WI38 (cell line): ENCODE measurements at regions not wholly inside any gene's neighbourhood (a gene's known extent, or its start where the extent isn't known, plus 50 kb on each side); places are given as distances from the start of the nearest gene placed in this dataset.

Experiments
- H3K4me3 ChIP-seq: 2 replicates; pipeline ENCODE4 v1.5.1; 2011; ENCODE audit warnings: low read depth, mild to moderate bottlenecking, control low read depth, low read length
- TF ChIP-seq, protein P1 (sequence below): IDR thresholded peaks from 2 replicates; pipeline ENCODE4 v1.5.1; 2012; ENCODE audit warnings: low read depth, mild to moderate bottlenecking, control low read depth, low read length

DNA sequence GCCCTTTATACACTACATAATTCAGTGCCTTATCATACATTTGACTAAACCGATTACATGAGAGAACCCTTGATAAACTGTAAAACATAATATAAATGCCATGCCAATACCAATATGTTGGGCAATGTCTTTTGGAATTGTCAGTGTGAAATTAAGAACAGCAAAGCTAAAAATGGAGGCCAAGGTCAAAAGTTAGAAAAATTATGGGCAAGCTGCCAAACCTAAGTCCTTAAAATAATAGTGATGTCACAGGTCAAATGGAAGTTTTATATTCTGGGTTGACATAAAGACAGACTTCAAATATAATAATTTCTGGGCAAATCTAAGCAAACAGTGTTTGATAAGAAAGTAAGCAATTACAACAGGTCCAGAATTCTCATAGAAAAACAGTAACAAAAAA, 696.7 kb downstream of the RNF144B start:
- no peak overlapping the region for H3K4me3 ChIP-seq

DNA sequence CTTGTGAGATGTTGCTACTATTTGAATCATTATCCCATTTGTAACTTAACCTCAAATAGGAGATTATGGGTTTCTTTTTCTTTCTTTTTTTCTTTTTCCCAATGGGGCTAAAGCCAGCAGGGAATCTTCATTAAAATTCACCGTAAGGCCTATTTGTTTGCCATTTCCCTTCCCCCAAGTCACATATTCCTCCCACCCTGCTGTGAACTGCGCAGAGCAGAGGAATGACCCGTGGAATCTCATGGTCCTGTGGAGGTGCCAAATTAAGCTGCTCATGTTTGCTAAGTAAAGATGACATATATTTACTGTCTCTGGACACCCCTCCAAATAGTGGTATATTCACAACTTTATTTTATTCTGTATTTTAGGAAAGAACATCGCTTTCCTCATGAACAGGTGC, 699.3 kb downstream of the RNF144B start:
- no peak overlapping the region for H3K4me3 ChIP-seq
- TF ChIP-seq, protein P1, sequence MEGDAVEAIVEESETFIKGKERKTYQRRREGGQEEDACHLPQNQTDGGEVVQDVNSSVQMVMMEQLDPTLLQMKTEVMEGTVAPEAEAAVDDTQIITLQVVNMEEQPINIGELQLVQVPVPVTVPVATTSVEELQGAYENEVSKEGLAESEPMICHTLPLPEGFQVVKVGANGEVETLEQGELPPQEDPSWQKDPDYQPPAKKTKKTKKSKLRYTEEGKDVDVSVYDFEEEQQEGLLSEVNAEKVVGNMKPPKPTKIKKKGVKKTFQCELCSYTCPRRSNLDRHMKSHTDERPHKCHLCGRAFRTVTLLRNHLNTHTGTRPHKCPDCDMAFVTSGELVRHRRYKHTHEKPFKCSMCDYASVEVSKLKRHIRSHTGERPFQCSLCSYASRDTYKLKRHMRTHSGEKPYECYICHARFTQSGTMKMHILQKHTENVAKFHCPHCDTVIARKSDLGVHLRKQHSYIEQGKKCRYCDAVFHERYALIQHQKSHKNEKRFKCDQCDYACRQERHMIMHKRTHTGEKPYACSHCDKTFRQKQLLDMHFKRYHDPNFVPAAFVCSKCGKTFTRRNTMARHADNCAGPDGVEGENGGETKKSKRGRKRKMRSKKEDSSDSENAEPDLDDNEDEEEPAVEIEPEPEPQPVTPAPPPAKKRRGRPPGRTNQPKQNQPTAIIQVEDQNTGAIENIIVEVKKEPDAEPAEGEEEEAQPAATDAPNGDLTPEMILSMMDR, result no peak

More for the DNA sequence above, 696.7 kb downstream of the RNF144B start:
- TF ChIP-seq, protein P1, result no peak

DNA sequence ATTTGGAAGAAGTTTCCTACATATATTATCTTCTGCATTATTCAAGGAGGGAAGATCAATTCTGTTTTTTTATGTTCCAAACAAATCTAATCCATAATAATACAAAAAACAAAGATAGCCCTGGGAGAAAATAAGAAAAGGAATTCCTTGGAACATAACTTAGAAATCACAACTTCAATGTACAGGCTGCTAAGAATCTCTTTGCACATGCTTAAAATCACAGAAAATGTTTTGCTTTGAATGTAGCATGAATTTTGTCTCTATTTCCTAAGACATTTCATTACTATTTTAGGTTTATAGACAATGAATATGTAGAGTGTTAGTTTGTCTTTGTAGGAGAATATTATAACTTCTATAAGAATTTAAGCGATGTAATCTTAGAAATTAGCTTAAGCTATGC, 700.1 kb downstream of the RNF144B start:
- no peak overlapping the region for H3K4me3 ChIP-seq
- TF ChIP-seq, protein P1, result no peak

DNA sequence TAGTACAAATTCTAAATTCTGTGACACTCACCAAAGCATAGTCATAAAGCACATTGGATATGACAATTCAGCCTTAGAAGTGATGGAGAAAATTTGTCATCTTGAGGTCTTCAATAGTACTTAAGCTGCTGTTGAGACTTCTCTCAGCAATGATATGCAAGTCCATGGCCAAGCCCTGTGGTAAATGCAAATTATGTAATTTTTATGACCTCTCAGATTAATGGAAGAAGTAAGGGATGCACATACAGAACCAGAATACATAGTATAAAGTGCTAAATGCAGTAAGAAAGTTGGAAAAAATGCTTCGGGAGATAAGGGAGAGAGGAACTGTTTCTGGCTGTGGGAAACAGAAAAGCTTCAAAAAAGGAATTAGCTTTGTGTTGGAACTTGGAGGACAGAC, 700.7 kb downstream of the RNF144B start:
- H3K4me3 ChIP-seq, result no peak overlapping the region
- TF ChIP-seq, protein P1, result no peak

DNA sequence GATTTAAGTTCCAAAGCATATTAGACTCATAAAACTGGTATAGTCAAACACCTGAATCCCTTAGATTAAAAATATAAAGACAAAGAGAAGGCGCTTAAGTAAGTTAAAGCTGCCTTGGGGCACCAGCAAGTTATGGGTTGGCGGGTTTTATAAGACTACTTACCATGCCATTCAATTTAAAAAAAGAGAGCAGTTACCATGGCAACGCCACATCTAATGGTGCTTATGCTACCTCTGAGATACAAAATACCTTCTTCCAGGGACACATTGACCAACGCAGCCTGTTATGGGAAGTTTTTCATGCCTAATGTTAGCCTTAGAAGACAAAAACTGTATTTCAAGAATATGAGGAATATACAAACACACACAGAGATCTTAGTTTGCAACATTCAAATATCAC, 713.6 kb downstream of the RNF144B start:
- TF ChIP-seq, protein P1, result no peak
- no peak overlapping the region for H3K4me3 ChIP-seq

DNA sequence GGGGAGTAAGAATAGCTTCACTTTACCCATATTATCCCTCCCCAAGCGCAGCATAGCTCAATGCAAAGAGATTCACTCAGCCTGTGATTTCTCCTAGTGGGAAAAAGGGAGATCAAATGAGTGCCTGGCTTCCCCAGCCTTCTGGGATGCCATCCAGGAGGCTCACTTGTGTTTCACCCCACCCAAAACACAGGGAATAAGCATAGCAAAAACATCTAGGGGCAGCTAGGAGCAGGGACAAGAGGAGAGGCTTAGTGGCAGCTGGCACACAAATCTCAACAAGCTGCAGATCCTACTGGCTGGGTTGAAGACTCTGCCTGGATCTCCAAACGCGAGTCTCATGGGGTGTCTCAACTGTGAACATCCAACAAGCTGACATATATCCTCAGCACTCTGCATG, 715.8 kb downstream of the RNF144B start:
- TF ChIP-seq, protein P1, result no peak
- no peak overlapping the region for H3K4me3 ChIP-seq

DNA sequence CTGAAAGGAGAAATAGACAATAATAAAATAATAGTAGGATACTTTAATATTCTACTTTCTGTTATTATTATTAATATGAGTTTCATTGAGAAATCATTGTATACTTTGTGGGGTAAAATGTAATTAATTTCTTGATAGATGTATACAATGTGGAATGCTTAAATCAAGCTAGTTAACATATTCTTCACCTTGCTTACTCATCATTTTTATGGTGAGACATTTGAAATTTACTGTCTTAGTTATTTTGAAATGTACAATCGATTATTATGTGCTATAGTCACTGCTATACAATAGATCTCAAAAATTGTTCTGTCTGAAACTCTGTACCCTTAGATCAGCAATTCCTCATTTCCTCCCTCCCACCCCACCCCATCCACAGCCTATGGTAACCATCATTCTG, 720.3 kb downstream of the RNF144B start:
- TF ChIP-seq, protein P1, result no peak
- no peak overlapping the region for H3K4me3 ChIP-seq
